Activated T-cell treated with anti-CD3 and anti-CD28 coated beads, Interleukin-2, amount 50 U/mL, for 24 hours (primary cell): ENCODE measurements at regions not wholly inside any gene's neighbourhood (a gene's known extent, or its start where the extent isn't known, plus 50 kb on each side); places are given as distances from the start of the nearest gene placed in this dataset.

Source experiments
- DNase-seq: peaks from one replicate; pipeline ENCODE4 v3.0.0-alpha.2; 2020
- H3K27ac Mint-ChIP-seq: 2 replicates; pipeline ENCODE4 v1.8.0; 2020; ENCODE audit warnings: mild to moderate bottlenecking, mixed read lengths
- H3K27me3 Mint-ChIP-seq: 2 replicates; pipeline ENCODE4 v1.8.0; 2020; ENCODE audit warnings: mixed read lengths
- H3K36me3 Mint-ChIP-seq: 2 replicates; pipeline ENCODE4 v1.8.0; 2020; ENCODE audit warnings: low read depth, mixed read lengths
- H3K4me1 Mint-ChIP-seq: 2 replicates; pipeline ENCODE4 v1.8.0; 2020; ENCODE audit warnings: low read depth, mixed read lengths
- H3K4me3 Mint-ChIP-seq: 2 replicates; pipeline ENCODE4 v1.8.0; 2020; ENCODE audit warnings: mild to moderate bottlenecking, moderate library complexity, mixed read lengths
- H3K9me3 Mint-ChIP-seq: 2 replicates; pipeline ENCODE4 v1.8.0; 2020; ENCODE audit warnings: mixed read lengths

- no peaks in the 10 kb centered on the region for H3K36me3 Mint-ChIP-seq
- H3K9me3 Mint-ChIP-seq, result peaks cover 3% of the 10 kb centered on the region
- no peak overlapping the region for H3K4me3 Mint-ChIP-seq
- H3K27ac Mint-ChIP-seq, result no peak overlapping the region
- no peak for DNase-seq
- peaks cover 13% of the 10 kb centered on the region for H3K27me3 Mint-ChIP-seq
- H3K4me1 Mint-ChIP-seq, result no peaks in the 10 kb centered on the region
Observed at GRCh38 chr1:57883642-57883995, 459.8 kb upstream of the DAB1 start.

GRCh38 chr1:57882934-57883641 is 459.2 kb upstream of the DAB1 start:
- DNase-seq, result no peak

GRCh38 chr1:57882072-57882471 is 458.2 kb upstream of the DAB1 start:
- Mint-ChIP-seq H3K4me3 (no peak overlapping the region), H3K4me1 (no peaks in the 10 kb centered on the region), H3K36me3 (no peaks in the 10 kb centered on the region), H3K27me3 (peaks cover 13% of the 10 kb centered on the region), H3K9me3 (peaks cover 3% of the 10 kb centered on the region), H3K27ac (no peak overlapping the region)
- DNase-seq, result no peak

More at GRCh38 chr1:57882934-57883641, 459.2 kb upstream of the DAB1 start:
- no peak overlapping the region for H3K27ac Mint-ChIP-seq
- H3K4me3 Mint-ChIP-seq, result no peak overlapping the region
- H3K9me3 Mint-ChIP-seq, result peaks cover 3% of the 10 kb centered on the region
- peaks cover 13% of the 10 kb centered on the region for H3K27me3 Mint-ChIP-seq
- no peaks in the 10 kb centered on the region for H3K4me1 Mint-ChIP-seq
- H3K36me3 Mint-ChIP-seq, result no peaks in the 10 kb centered on the region

- Mint-ChIP-seq H3K4me1 (no peaks in the 10 kb centered on the region), H3K27me3 (peaks cover 13% of the 10 kb centered on the region), H3K4me3 (no peak overlapping the region), H3K36me3 (no peaks in the 10 kb centered on the region), H3K27ac (no peak overlapping the region), H3K9me3 (peaks cover 3% of the 10 kb centered on the region)
- no peak for DNase-seq
Observed at GRCh38 chr1:57881639-57882038, 457.8 kb upstream of the DAB1 start.

GRCh38 chr1:57879700-57880099 is 455.8 kb upstream of the DAB1 start:
- DNase-seq, result no peak
- Mint-ChIP-seq H3K4me1 (no peaks in the 10 kb centered on the region), H3K27me3 (peaks cover 13% of the 10 kb centered on the region), H3K27ac (no peak overlapping the region), H3K9me3 (peaks cover 3% of the 10 kb centered on the region), H3K36me3 (no peaks in the 10 kb centered on the region), H3K4me3 (no peak overlapping the region)

GRCh38 chr1:57874418-57874877 is 450.6 kb upstream of the DAB1 start:
- Mint-ChIP-seq H3K9me3 (no peaks in the 10 kb centered on the region), H3K36me3 (no peaks in the 10 kb centered on the region), H3K4me3 (no peak overlapping the region), H3K27me3 (peaks cover 7% of the 10 kb centered on the region), H3K27ac (no peak overlapping the region), H3K4me1 (no peaks in the 10 kb centered on the region)
- no peak for DNase-seq

GRCh38 chr1:57872913-57873312 is 449.1 kb upstream of the DAB1 start:
- Mint-ChIP-seq H3K9me3 (no peaks in the 10 kb centered on the region), H3K36me3 (no peaks in the 10 kb centered on the region)
- no peak for DNase-seq

GRCh38 chr1:57868908-57869307 is 445.0 kb upstream of the DAB1 start:
- Mint-ChIP-seq H3K27ac (no peak overlapping the region), H3K9me3 (no peaks in the 10 kb centered on the region), H3K4me1 (no peaks in the 10 kb centered on the region), H3K4me3 (no peak overlapping the region), H3K27me3 (no peaks in the 10 kb centered on the region), H3K36me3 (no peaks in the 10 kb centered on the region)
- no peak for DNase-seq

More at GRCh38 chr1:57872913-57873312, 449.1 kb upstream of the DAB1 start:
- Mint-ChIP-seq H3K27ac (no peak overlapping the region), H3K27me3 (no peaks in the 10 kb centered on the region), H3K4me1 (no peaks in the 10 kb centered on the region), H3K4me3 (no peak overlapping the region)

- Mint-ChIP-seq H3K4me1 (no peaks in the 10 kb centered on the region), H3K27me3 (no peaks in the 10 kb centered on the region), H3K9me3 (no peaks in the 10 kb centered on the region), H3K27ac (no peak overlapping the region), H3K36me3 (no peaks in the 10 kb centered on the region), H3K4me3 (no peak overlapping the region)
- DNase-seq, result no peak
Observed at GRCh38 chr1:57868239-57868638, 444.4 kb upstream of the DAB1 start.

GRCh38 chr1:57866998-57867397 is 443.1 kb upstream of the DAB1 start:
- no peak overlapping the region for H3K27ac Mint-ChIP-seq
- H3K4me1 Mint-ChIP-seq, result no peaks in the 10 kb centered on the region
- no peak overlapping the region for H3K4me3 Mint-ChIP-seq
- DNase-seq, result no peak
- H3K36me3 Mint-ChIP-seq, result no peaks in the 10 kb centered on the region
- H3K9me3 Mint-ChIP-seq, result no peaks in the 10 kb centered on the region
- no peaks in the 10 kb centered on the region for H3K27me3 Mint-ChIP-seq

GRCh38 chr1:57860931-57861565 is 437.2 kb upstream of the DAB1 start:
- Mint-ChIP-seq H3K27ac (no peak overlapping the region), H3K4me3 (no peak overlapping the region)

GRCh38 chr1:57860325-57860724 is 436.5 kb upstream of the DAB1 start:
- Mint-ChIP-seq H3K4me3 (no peak overlapping the region), H3K36me3 (no peaks in the 10 kb centered on the region), H3K27me3 (no peaks in the 10 kb centered on the region), H3K4me1 (no peaks in the 10 kb centered on the region), H3K27ac (no peak overlapping the region), H3K9me3 (no peaks in the 10 kb centered on the region)
- no peak for DNase-seq

More at GRCh38 chr1:57860931-57861565, 437.2 kb upstream of the DAB1 start:
- DNase-seq, result no peak
- H3K9me3 Mint-ChIP-seq, result no peaks in the 10 kb centered on the region
- H3K27me3 Mint-ChIP-seq, result no peaks in the 10 kb centered on the region
- no peaks in the 10 kb centered on the region for H3K36me3 Mint-ChIP-seq
- H3K4me1 Mint-ChIP-seq, result no peaks in the 10 kb centered on the region

GRCh38 chr1:57858740-57859139 is 434.9 kb upstream of the DAB1 start:
- DNase-seq, result no peak
- Mint-ChIP-seq H3K4me3 (no peak overlapping the region), H3K4me1 (no peaks in the 10 kb centered on the region), H3K27ac (no peak overlapping the region), H3K9me3 (no peaks in the 10 kb centered on the region), H3K27me3 (no peaks in the 10 kb centered on the region), H3K36me3 (no peaks in the 10 kb centered on the region)

GRCh38 chr1:57857809-57858208 is 433.9 kb upstream of the DAB1 start:
- DNase-seq, result no peak

GRCh38 chr1:57854436-57854835 is 430.6 kb upstream of the DAB1 start:
- Mint-ChIP-seq H3K27ac (no peak overlapping the region), H3K9me3 (no peaks in the 10 kb centered on the region), H3K36me3 (no peaks in the 10 kb centered on the region), H3K4me1 (no peaks in the 10 kb centered on the region), H3K4me3 (no peak overlapping the region), H3K27me3 (peaks cover 16% of the 10 kb centered on the region)
- no peak for DNase-seq

More at GRCh38 chr1:57857809-57858208, 433.9 kb upstream of the DAB1 start:
- Mint-ChIP-seq H3K27me3 (no peaks in the 10 kb centered on the region), H3K4me3 (no peak overlapping the region), H3K4me1 (no peaks in the 10 kb centered on the region), H3K9me3 (no peaks in the 10 kb centered on the region), H3K27ac (no peak overlapping the region), H3K36me3 (no peaks in the 10 kb centered on the region)
